ENCODE measurements at regions not wholly inside any gene's neighbourhood (a gene's known extent, or its start where the extent isn't known, plus 50 kb on each side); places are given as distances from the start of the nearest gene placed in this dataset.
"Not testable (repeated sequence)": the region's sequence is repeated elsewhere in the genome, so short reads cannot be mapped to it uniquely, and the experiment has no call there.

DNA sequence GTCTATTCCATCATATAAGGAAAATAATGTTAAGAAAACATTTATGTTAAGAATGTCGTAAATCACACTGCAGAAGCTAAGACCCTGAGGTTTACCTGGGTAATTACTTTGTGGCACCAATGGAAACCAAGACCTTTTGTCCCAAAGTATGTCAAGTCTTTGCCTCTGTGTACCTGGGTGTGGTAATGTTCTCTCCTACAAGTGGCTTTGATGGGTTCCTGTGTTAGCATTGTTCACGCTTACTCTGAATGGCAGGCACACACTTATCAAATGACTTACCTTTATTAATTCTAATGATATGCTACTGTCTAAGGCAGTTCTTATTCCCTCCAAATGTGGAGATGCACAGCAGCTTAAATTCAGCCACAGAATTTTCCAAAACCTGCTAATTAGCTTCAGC lies 206.1 kb downstream of the KCTD12 start:
- no peak for TF ChIP-seq CTCF (IDR thresholded peaks at IDR 0.05; ENCODE audit: low read depth, low read length, missing control alignments)
- DNase-seq (ENCODE audit: low read depth): no peak

GRCh38 chr13:76677043-76677442 lies 209.2 kb downstream of the KCTD12 start:
- DNase-seq (ENCODE audit: low read depth): no peak
- no peak for TF ChIP-seq CTCF (IDR thresholded peaks at IDR 0.05; ENCODE audit: low read depth, low read length, missing control alignments)
- no peak overlapping the region for H3K4me3 ChIP-seq (ENCODE audit: low read depth, low read length)

More for the DNA sequence above, 206.1 kb downstream of the KCTD12 start:
- H3K4me3 ChIP-seq (ENCODE audit: low read depth, low read length): no peak overlapping the region

DNA sequence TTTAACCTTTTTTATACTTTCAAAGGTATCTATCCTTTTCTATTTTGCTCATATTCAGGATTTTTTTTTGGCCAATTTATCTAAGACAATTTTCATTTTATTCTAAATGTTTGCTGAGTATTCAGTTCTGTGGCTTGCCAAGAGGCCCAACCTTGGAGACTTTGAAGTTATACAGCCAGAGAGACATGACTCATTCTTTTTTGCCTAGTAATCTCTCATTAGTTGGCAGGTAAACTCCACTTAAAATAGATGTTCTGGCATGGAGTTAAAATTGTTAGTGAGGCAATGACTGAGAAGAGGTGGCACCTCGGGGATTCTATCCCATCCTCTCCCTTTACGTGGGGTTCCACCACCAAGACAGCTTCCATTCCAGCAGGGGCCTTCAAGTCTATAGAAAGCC lies 213.8 kb downstream of the KCTD12 start:
- no peak for TF ChIP-seq CTCF (IDR thresholded peaks at IDR 0.05; ENCODE audit: low read depth, low read length, missing control alignments)
- no peak overlapping the region for H3K4me3 ChIP-seq (ENCODE audit: low read depth, low read length)
- DNase-seq (ENCODE audit: low read depth): no peak

DNA sequence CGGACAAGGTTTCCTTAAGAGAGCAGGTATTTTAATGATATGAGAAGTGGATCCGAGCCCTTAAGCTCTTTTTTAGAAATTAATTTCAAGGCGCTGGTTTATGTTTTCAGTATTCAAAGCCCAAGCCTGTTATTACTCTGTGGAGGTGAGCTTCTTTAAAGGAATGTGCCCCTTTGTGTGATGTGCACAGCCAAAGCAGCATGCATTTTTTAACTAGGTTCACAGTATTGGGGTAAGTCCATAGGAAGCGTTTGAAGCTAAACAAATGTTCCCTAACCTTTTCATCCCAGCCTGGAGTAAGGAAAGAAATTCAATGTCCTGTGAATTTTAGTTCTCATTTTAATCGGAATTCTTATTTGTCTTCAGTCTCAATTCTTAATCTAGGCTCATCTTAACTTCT lies 217.5 kb downstream of the KCTD12 start:
- no peak overlapping the region for H3K4me3 ChIP-seq (ENCODE audit: low read depth, low read length)
- no peak for TF ChIP-seq CTCF (IDR thresholded peaks at IDR 0.05; ENCODE audit: low read depth, low read length, missing control alignments)
- no peak for DNase-seq (ENCODE audit: low read depth)

DNA sequence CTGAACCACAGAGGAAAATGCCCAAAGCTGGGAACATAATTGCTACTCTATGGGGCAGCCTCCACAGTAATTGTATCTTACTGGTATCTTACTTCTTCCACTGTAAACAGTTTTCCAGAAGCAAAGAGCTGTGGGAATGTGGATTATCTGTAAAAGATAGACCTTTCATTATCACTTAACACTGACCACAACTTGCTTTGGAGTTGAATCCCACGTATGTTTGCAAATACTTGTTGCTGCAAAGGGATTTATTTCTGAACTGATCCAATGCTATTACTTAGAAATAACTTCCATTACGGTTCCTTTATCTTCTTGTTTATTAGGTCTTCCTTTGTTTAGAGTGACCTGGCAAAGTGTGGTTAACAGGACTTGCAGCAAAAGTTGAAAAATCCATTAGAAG lies 218.1 kb downstream of the KCTD12 start:
- no peak for TF ChIP-seq CTCF (IDR thresholded peaks at IDR 0.05; ENCODE audit: low read depth, low read length, missing control alignments)
- DNase-seq (ENCODE audit: low read depth): no peak
- no peak overlapping the region for H3K4me3 ChIP-seq (ENCODE audit: low read depth, low read length)

DNA sequence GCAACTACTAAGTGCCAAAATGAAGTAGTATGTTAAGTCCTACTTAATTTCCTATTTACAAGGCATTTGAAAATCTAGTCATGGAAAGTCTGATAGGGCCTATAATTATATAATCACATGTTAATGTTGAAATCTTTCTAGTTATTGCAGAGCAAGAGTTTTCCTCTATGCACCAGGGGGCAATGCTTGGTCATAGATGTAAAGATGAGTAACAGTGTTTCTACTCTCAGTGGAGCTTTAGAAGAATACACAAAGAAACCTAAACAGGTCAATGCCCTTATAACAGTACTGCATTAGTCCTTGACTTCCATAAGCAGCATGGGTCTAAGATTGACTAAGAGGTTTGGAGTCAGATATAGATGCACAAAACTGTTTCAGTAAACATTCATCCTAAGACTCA lies 218.7 kb downstream of the KCTD12 start:
- DNase-seq (ENCODE audit: low read depth): no peak
- TF ChIP-seq CTCF (IDR thresholded peaks at IDR 0.05; ENCODE audit: low read depth, low read length, missing control alignments): no peak
- no peak overlapping the region for H3K4me3 ChIP-seq (ENCODE audit: low read depth, low read length)

- no peak for TF ChIP-seq CTCF (IDR thresholded peaks at IDR 0.05; ENCODE audit: low read depth, low read length, missing control alignments)
- H3K4me3 ChIP-seq (ENCODE audit: low read depth, low read length): no peak overlapping the region
- DNase-seq (ENCODE audit: low read depth): no peak
Observed at GRCh38 chr13:76663592-76664335, 222.4 kb downstream of the KCTD12 start.

- DNase-seq (ENCODE audit: low read depth); H3K4me3 ChIP-seq (ENCODE audit: low read depth, low read length): not testable (repeated sequence)
Observed at GRCh38 chr13:76659074-76659473, 227.1 kb downstream of the KCTD12 start.
